ENCODE measurements at regions not wholly inside any gene's neighbourhood (a gene's known extent, or its start where the extent isn't known, plus 50 kb on each side); places are given as distances from the start of the nearest gene placed in this dataset.

GRCh38 chr4:171565130-171565788 is 247.9 kb upstream of the GALNTL6 start:
- TF ChIP-seq POLR2A (IDR thresholded peaks at IDR 0.05) (no peak), EP300 (IDR thresholded peaks at IDR 0.05) (no peak)
- TF ChIP-seq, protein P1, sequence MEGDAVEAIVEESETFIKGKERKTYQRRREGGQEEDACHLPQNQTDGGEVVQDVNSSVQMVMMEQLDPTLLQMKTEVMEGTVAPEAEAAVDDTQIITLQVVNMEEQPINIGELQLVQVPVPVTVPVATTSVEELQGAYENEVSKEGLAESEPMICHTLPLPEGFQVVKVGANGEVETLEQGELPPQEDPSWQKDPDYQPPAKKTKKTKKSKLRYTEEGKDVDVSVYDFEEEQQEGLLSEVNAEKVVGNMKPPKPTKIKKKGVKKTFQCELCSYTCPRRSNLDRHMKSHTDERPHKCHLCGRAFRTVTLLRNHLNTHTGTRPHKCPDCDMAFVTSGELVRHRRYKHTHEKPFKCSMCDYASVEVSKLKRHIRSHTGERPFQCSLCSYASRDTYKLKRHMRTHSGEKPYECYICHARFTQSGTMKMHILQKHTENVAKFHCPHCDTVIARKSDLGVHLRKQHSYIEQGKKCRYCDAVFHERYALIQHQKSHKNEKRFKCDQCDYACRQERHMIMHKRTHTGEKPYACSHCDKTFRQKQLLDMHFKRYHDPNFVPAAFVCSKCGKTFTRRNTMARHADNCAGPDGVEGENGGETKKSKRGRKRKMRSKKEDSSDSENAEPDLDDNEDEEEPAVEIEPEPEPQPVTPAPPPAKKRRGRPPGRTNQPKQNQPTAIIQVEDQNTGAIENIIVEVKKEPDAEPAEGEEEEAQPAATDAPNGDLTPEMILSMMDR (IDR thresholded peaks at IDR 0.05) = no peak

All from gastroesophageal sphincter (tissue), 3 donors.